HG02981 (cell line): ENCODE measurements at regions not wholly inside any gene's neighbourhood (a gene's known extent, or its start where the extent isn't known, plus 50 kb on each side); places are given as distances from the start of the nearest gene placed in this dataset.

Experiments
- ATAC-seq: cut with Tn5 transposase; IDR thresholded peaks from one replicate; pipeline ENCODE4 v1.9.1; 2021; ENCODE audit warnings: mild to moderate bottlenecking, moderate library complexity; ENCODE audit not compliant: unreplicated experiment

DNA sequence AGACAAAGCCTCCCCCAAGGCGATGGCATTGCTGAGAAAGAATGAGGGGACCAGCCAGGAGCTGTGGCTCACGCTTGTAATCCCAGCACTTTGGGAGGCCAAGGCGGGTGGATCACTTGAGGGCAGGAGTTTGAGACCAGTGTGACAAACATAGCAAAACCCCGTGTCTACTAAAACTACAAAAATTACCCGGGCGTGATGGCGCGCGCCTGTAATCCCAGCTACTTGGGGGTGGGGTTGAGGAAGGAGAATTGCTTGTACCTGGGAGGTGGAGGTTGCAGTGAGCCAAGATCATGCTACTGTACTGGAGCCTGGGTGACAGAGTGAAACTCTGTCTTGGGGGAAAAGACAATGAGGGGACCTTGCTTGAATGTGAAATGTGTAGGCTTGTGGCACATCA lies 402.4 kb upstream of the C2CD4B start:
- no peak for ATAC-seq

DNA sequence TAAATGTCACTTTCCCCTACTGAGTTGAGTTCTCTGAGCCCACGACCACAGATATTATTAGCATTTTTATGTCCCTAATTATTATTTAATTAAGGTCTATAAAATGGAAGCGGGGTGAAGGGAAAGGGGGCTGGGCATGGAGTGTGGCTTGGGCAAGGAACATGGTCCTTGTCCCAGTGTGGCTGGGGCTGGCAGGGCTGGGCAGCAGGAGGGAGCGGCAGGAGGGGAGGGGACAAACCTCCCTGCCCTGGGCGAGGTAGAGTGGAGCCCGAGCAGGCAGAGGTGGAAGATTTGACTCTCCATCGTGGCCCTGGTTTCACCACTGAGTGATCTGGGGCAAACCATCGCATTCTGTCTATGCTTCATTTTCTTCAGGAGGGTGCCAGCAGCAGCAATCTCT lies 402.9 kb upstream of the C2CD4B start:
- ATAC-seq = no peak

DNA sequence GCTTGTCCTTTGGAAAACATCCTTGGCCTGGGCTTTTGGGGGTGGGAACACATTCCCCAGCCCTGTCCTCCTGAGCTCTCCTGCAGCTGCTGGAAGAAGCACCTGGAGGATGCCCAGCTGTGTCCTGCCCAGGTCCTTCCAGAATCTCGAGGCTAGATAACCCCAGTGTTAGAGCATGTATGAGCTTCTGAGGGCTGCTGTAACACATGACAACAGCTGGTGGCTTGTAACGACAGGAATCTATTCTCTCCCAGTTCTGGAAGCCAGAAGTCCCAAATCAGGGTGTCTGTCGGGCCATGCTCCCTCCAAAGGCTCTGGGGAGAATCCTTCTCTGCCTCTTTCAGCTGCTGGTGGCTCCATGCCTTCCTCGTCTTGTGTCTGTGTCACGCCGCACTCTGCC lies 403.6 kb upstream of the C2CD4B start:
- no peak for ATAC-seq

DNA sequence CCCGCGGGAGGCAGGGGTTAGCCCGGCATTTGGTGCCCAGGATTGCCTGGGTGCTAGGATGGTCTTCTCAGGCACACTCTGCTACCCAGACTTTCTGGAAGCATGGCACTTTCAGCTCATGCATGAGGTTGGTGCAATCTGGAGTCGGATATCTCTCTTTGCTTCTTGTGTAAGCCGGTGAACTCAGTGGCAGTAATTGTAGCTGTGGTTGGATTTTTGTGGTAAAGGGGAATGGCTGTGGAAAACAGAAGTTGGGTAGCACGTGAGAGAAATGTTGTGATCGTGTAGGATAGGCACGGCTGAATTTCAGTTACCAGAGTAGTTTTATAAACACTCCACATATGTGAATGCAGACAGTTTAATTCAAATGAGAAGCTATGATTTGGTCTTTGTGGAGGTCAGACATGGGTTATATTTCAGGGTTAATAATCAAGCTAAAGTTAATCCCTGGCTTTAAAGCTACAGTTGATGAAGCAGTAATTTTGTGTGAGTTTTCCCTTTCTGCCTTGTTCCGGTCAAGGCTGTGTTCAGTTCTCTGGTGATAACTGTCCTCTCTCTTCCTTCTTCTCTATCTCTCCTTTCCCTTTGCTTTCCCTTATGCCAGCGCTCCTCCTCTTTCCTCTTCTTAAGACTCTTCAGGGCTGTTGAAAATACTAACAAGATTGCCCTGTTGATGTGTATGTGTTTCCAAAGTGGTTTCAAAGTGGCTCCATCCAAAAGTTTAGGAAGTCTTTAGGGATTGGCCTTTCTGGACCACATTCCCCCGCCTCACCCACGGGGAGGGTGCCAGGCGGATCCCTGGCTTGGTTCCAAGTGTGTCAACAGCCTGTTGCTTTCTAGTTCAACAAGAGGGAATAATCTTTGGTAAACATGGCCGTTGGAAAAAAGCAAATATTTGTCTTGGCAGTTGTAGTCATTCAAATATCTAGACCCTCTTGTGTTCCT lies 404.6 kb upstream of the C2CD4B start:
- no peak for ATAC-seq

DNA sequence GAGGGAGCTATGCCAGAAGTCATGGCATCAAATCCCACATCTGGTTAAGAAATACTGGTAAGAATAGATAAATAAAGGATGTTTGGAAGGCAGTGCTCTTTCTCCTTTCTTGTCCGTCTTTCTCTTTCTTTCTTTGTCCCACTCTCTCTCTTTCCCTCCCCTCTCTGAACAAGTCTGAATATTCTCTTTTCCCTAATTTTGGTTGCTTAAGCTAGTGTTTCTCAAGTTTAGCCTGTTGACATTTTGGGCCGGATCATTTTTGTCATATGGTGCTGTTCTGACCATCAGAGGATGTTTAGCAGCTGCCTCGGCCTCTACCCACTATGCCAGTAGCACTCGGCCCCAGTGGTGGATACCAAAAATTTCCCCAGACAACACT lies 405.3 kb upstream of the C2CD4B start:
- no peak for ATAC-seq

DNA sequence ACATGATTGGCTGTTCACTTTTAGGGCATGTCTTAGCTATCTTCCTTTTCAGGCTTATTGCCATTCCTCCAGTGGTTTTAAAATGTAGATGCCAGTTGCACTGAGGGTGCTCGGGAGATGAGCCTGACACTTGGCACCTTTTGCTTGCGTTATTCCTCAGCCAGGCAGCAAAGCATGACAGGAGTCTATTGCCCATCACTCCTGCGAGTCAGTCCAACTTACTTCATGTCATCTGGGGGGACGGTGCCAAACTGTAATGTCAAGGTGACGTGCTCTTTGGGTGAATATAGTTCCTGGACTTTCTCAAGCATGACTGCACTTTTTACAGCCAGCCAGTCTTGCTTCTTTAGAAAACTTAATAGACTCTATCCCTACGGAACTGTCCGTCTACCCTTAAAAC lies 406.0 kb upstream of the C2CD4B start:
- no peak for ATAC-seq

DNA sequence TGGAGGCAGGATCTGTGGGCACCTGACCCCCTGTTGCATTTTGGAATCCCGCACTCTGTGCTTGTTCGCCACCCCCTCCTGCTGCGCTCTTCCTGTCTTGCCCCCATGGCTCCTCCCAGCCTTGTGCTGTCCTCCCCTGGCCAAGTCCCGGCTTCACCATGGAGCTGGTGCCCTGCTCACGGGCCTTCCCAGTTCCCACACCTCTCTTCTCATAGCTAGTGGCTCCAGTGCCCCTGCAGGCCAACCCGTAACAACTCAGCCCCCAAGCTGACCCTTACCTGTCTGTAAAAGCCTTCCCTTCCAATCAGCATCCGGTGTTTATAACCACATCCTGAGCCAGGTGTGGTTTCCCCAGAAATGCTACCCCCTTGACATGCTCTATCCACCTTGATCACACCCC lies 407.7 kb upstream of the C2CD4B start:
- ATAC-seq = no peak

DNA sequence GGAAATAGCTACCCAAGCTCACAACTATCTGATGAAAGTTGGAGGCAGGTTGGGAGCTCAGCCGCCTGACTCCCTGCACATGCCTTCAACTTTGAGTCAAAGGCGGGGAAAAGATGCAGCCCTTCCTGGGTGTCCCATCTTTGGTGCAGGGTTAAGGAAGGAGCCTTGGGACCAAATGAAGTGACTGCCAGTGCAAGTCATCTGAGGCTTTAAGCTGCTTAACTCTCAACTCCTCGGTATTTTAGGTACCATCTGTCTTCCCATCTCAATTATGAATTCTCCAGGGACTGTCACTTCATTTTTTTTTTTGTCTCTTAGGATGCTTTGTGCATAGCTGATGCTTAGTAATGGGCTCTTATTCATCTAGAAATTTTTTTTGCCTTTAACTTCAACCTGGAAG lies 408.8 kb upstream of the C2CD4B start:
- ATAC-seq = no peak

DNA sequence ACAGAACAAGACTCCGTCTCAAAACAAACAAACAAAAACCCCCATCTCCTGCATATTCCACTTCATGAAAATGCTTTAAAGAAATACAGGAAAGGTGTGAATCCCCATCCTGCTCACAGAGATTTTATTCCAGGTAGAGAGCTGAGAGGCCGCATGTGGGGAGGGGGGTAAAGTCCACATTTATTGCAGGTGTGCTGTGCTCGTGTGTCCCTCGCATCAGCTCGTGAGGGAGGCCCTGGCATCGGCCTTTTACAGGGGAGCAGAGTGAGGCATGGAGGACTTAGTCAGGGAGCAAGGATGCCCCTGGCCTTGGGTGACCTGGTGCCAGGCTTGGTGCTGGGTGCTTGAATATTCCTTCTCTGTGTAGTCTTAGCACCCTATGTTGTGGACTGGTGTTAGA lies 413.5 kb upstream of the C2CD4B start:
- no peak for ATAC-seq

DNA sequence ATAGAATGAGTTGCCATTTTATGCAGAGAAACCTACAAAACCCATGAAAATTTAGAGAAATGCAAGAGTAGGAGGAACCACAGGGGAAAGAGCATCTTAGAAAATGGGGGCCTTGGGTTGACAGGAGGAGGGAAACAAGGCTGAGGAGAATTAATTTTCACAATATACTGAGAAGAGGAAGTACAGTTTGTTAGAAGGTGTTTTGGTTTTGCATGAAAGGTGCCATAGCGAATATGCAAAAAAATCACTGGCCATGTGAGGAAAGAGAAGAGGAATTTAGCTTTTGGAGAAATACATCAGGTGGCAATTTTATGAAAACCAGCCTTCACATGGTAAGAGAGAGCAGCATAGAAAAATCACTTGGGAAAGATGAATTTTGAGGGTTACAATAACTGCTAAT lies 413.9 kb upstream of the C2CD4B start:
- no peak for ATAC-seq

DNA sequence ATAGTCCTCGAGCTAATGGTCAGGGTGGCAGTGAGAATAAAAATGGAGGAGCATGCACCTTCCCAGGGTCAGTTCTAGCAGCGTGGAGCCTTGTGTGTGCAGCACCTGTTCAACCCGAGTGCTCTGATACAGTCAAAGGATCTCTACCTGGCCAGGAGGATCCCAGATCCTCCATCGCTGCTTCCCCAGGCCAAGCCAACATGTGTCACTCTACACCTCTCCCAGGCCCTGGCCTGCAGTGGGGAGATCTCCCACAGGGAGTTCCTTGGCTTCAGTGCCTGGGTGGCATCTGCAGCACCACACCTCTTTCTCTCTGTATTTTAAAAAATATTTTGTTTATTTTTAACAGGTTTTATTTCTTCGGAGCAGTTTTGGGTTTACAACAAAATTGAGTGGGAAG lies 414.8 kb upstream of the C2CD4B start:
- no peak for ATAC-seq

DNA sequence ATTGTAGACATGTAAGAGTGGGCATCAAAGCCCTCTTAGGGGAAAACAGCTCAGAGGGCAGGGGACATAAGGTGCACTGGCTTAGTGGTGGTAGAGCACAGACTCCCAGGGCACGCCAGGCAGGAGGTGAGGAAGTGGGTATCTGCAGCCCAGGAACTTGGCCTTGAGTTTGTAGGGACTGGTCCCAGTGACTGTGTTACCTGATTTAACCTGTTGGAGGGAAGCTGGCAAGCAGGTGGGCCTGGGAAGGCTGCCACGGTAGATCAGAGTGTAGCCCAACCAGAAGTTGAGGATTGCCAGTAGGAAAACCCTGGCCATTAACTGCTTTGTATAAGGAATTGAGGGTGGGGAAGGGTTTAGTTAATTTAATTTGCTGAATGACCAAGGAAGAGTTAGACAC lies 417.5 kb upstream of the C2CD4B start:
- ATAC-seq = no peak

DNA sequence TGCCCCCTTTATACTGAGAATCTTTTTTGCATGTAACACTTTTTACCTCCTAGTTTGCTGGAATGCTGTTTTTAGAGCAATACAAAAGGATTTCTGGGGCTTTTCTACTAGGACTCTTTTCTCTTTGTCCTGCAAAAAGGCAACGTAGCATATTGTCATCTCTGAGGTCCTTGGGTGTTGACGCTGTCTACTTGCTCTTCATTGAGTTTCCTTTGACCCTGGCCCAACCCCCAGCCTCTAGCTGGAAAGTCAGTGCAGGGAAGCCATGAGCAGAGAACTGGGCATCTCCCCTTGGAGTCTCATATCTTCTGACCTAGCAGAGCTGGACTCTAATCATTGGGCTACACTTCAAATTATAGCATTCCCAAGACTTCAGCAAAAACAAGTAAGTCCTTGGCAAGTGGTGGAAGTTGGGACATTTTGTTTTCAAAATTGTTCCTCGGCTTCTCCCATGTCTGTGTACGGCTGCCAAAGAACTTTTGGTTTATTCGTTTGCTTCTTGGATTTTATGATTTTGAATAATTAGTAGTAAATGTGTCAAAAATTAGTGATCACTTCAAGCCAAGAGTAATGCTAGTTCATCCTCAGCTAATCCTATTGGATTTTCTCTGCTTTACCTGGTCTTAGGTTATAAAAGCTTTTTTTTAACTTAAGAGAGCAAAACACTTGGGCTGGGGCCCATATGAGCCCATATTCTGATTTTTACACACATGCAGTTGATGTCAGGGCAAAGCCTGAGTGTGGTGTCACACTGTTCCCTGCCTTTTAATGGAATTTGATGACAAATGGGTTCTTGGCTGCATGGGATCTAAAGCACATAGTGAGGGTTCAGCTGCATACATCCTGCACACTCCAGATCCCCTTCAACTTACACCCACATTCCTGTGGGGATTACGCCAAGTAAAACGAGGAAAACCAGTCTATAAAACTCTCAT lies 419.5 kb upstream of the C2CD4B start:
- ATAC-seq = no peak

DNA sequence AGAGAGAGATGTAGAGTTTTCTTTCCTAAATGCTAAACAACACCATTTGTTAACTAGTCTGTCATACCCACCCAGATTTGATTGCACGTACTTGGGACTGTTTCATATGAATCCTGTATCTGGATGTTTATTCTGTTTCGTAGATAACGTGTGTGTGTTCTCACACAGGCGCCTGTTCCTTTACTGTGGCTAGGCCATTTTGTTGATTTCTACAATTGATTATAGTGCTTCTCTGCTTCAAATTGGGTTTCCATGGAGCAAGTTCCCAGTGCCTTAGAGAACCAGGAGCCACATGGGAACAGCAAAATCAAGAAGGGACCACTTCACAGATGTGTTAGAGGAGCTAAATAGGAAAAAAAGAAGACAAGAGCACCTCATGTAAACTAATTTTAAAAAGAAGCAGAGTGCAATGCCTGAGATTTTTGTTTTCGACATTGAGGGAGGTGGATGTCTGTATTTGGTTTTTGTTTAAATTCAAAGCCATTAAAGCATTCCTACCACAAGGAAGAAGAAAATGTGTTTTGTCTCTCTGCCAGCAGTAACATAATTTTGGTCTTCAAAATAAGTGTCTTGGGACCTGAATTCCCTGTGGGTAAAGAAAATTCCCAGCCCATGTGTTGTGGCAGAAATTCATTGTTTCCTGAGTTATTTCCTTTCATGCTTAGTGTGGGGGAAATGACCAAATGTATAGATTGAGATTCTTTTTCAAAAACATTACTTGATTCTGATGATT lies 424.0 kb upstream of the C2CD4B start:
- no peak for ATAC-seq

DNA sequence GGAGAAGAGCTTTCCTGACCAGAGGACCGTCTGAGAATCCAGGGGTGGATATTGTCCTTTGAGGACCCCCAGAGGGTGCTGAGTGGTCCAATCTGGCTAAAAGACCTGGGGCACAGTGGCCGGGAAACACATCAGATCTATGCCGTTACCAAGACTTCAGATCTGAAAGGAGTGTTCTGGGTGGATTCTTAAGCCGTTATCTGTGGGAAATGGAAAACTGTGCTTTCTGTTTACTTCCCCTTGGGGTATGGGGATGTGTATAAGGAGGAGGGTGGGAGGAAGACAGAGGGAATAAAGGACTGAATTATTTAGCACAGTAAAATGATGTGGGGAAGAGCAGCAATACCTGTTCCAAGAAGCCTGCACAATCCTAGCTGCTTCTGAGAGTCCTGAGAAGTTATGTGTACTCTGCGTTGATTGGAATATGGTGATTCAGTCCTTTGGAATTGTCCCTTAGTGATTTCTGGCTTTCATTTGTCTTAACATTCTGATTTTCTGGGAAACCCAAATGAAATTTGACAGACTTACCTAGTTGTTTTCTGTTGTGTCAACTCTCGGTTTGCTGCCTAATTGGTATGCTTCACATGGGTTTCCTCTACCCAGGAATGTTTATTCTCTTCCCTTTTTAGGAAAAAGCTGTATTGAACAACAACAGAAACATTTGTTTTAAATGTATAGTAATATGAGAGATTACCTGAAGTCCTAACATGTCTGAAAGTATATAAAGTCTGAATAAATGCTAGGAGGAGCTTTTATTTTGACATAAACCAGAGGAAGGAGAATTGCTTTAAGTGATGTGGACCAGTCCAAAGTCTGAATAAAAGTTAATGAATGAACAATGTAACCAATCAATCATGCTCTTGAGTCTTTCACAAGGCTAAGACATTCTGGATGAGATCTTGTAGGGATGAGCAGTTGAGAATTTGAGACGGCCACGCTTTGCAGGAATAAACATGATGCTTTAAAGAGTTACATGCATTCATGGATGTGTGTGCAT lies 427.1 kb upstream of the C2CD4B start:
- no peak for ATAC-seq

DNA sequence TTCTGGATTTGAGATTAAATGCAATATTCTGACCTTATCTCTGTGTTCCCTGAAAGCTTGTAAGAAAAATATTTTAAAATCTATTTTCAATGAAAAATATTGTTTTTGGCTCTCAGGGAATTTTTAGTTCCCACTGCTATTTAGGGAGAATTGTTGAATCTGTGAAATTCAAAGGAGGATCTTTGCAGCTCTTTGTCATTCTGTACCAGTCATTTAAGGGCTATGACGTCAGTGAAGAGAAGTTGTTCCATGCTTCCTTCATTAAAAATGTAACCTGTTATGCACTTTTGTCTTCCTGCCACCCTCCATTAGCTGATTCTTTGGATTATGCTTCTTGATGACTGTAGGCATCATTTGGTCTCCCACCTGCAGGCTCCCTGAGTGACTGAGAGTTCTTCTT lies 427.8 kb upstream of the C2CD4B start:
- no peak for ATAC-seq

DNA sequence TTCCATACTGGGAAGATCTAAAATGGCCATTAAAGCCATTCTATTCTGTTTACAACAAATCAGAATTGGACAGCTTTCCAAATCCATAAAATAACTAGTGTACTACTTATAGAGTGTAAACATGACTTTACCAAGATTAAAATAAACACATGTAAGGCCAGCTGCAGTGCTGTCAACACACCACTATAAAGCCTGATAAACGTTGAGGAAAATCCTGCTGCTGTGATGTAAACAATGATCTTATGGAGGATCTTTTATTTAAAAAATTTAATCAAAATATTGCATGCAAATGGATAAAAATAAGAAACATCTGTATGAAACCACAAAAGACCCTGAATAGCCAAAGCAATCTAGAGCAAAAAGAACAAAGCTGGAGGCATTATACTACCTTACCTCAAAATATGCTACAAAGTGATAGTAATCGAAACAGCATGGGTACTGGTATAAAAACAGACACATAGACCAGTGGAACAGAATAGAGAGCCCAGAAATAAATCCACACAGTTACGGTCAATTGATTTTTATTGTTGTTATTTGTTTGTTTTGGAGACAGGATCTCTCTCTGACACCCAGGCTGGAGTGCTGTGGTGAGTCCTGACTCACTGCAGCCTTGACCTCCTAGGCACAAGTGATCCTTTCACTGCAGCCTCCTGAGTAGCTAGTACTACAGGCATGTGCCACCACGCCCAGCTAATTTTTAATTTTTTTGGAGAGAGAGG lies 428.8 kb upstream of the C2CD4B start:
- ATAC-seq = no peak

DNA sequence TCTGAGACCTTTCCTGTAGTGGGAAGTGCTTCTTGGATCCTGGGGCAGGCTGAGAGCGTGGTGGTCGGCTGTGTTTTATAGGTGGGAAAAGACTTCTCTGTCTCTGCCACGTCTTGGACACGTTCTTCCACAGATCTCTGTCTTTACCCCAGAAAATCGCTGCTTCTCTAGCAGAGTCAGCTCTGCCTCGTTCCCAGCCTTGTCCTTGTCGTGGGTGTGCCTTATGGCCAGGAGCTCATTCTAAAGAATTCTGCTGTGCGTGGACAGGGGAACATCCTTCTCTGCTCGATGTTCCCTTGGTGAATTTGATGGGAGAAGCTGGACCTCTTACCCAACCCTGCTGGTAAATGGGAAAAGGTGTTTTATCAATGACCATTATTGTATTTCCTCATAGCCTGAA lies 433.1 kb upstream of the C2CD4B start:
- no peak for ATAC-seq
